Thyroid gland (tissue), 4 donors: ENCODE measurements at regions not wholly inside any gene's neighbourhood (a gene's known extent, or its start where the extent isn't known, plus 50 kb on each side); places are given as distances from the start of the nearest gene placed in this dataset.

Experiments used
- DNase-seq, 2 donors: peaks; one replicate each; pipeline ENCODE4 v3.0.0-alpha.2; 2019
- H3K27ac ChIP-seq, 3 donors: fragments of 200-600 bp; sonication (generic); 1 replicate in 2 of 3; 2 replicates in 1 of 3; pipeline ENCODE4 v1.5.1; 2016 to 2019; ENCODE audit warnings: mild to moderate bottlenecking in 1 of 3, moderate library complexity in 1 of 3
- H3K27me3 ChIP-seq: fragments of 200-600 bp; sonication (generic); one replicate; pipeline ENCODE4 v1.5.1; 2019
- H3K36me3 ChIP-seq, 2 donors: fragments of 200-600 bp; sonication (generic); one replicate each; pipeline ENCODE4 v1.5.1; 2016 to 2019
- H3K4me1 ChIP-seq, 2 donors: fragments of 200-600 bp; sonication (generic); one replicate each; pipeline ENCODE4 v1.5.1; 2017 to 2019
- H3K4me3 ChIP-seq, 3 donors: fragments of 200-600 bp; sonication (generic); replicated peaks in 1 of 3; 1 replicate in 2 of 3; 2 replicates in 1 of 3; pipeline ENCODE4 v1.5.1; 2016; ENCODE audit warnings: mild to moderate bottlenecking in 1 of 3
- H3K9me3 ChIP-seq: fragments of 200-600 bp; sonication (generic); one replicate; pipeline ENCODE4 v1.5.1; 2017
- CTCF ChIP-seq, 6 experiments: fragments of 200-600 bp in 3 of 6; fragments of 450-650 bp in 3 of 6; sonication (generic) in 3 of 6; IDR thresholded peaks; one replicate each; pipeline ENCODE4 v1.5.1; 2016 to 2019; ENCODE audit warnings: antibody characterized with exemption in 6 of 6, mild to moderate bottlenecking in 2 of 6, inconsistent platforms in 1 of 6, moderate library complexity in 1 of 6
- POLR2A ChIP-seq, 2 donors: fragments of 450-650 bp; IDR thresholded peaks; one replicate each; pipeline ENCODE4 v1.6.1; 2017; ENCODE audit warnings: antibody characterized with exemption in 2 of 2, mild to moderate bottlenecking in 2 of 2, moderate library complexity in 1 of 2
- WGBS, 2 donors: methylation state at CpG; one replicate each; pipeline ENCODE4 v1.1.5; 2017; 5-methylcytosine and 5-hydroxymethylcytosine counted together
- intact Hi-C: fragments of 100-400 bp; cut with DNase I; formaldehyde crosslinking; loops from one replicate; pipeline ENCODE4 v1.15.1; 2023

GRCh38 chr3:193997228-193998122 is 138.5 kb upstream of the HES1 start:
- TF ChIP-seq POLR2A (IDR thresholded peaks at IDR 0.05) (peak in 1 of 2 donors; percentile 43), CTCF (IDR thresholded peaks at IDR 0.05) (no peak)
- Histone ChIP-seq H3K4me1 (peaks cover 21 to 24% of the 10 kb centered on the region in 2 donors), H3K9me3 (no peaks in the 10 kb centered on the region), H3K27me3 (no peaks in the 10 kb centered on the region), H3K27ac (peak overlapping the region; percentile 57 to 80 (median 61)), H3K36me3 (no peaks in the 10 kb centered on the region), H3K4me3 (no peak overlapping the region)
- WGBS, 2 donors, result 35 to 45% methylated on average over 12 of the region's 12 CpGs
- intact Hi-C loops, result loop anchor here (10.0 kb wide), 1 partner anchor 213 kb away; no protein-coding TSS in a partner anchor
- peak; percentile 84 to 87 for DNase-seq

DNA sequence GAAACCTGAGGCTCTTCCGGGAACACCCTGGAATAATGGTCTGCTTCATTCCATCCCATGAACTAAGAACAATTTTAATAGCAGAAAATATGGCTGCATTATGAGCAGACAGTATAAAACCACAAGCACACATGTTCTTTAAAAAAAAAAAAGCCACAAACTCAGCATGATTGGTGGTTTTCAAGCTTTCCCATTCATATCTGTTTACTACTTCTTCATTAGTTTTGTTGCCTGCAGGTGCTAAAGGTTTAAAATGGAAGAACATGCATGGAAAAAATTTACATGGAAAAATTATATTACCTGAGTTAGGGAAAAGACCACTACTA is 137.9 kb upstream of the HES1 start:
- 30 to 38% methylated on average over 1 of the region's 1 CpG for WGBS, 2 donors
- H3K4me3 ChIP-seq, result no peak overlapping the region
- H3K4me1 ChIP-seq, result peaks cover 25 to 31% of the 10 kb centered on the region in 2 donors
- TF ChIP-seq POLR2A (IDR thresholded peaks at IDR 0.05), result no peak
- TF ChIP-seq CTCF (IDR thresholded peaks at IDR 0.05), result peak in 1 of 6 experiments; percentile 3
- H3K27me3 ChIP-seq, result no peaks in the 10 kb centered on the region
- intact Hi-C loops, result loop anchor here (10.0 kb wide), 1 partner anchor 213 kb away; no protein-coding TSS in a partner anchor
- H3K27ac ChIP-seq, result peak overlapping the region; percentile 41 to 80 (median 61)
- H3K36me3 ChIP-seq, result no peaks in the 10 kb centered on the region
- DNase-seq, result no peak
- H3K9me3 ChIP-seq, result no peaks in the 10 kb centered on the region

DNA sequence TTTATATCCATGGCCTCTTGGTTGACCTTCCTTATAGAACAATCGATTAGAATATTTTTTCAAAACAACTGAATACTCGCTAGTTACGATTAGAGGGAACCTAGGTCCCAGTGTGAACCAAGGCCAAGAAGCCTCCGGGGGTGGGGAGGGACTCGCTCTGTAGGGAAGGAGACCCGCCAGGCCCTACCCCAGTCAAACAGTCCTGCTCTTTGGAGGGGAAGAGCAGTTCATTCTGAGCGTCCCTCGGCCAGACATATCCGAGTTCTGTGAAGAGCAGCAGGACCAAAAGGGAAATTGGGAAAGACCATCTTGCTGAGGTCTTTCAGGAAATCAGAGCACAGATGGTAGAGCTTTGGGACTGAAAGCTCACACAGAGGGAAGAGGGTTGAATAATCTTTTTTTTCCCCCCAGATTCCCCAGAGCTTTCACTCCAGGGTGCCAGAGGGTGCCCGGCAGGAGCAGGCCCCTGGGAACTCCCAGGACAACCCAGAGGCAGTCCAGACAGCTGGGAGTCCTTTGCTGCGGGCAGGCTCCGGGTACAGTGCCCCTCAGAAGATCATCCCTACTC is 137.2 kb upstream of the HES1 start:
- Histone ChIP-seq H3K9me3 (no peaks in the 10 kb centered on the region), H3K27me3 (no peaks in the 10 kb centered on the region), H3K36me3 (no peaks in the 10 kb centered on the region), H3K4me1 (peaks cover 30 to 37% of the 10 kb centered on the region in 2 donors), H3K4me3 (no peak overlapping the region), H3K27ac (peak overlapping the region in 1 of 3 donors; percentile 41)
- WGBS, 2 donors, result 96% methylated on average over 12 of the region's 12 CpGs
- TF ChIP-seq POLR2A (IDR thresholded peaks at IDR 0.05) (no peak), CTCF (IDR thresholded peaks at IDR 0.05) (no peak)
- intact Hi-C loops, result loop anchor here (10.0 kb wide), 1 partner anchor 214 kb away; no protein-coding TSS in a partner anchor
- no peak for DNase-seq

- TF ChIP-seq CTCF (IDR thresholded peaks at IDR 0.05), result no peak
- TF ChIP-seq POLR2A (IDR thresholded peaks at IDR 0.05), result no peak
- H3K4me1 ChIP-seq, result peaks cover 34 to 51% of the 10 kb centered on the region in 2 donors
- H3K9me3 ChIP-seq, result no peaks in the 10 kb centered on the region
- DNase-seq, result no peak
- no peaks in the 10 kb centered on the region for H3K36me3 ChIP-seq
- no peak overlapping the region for H3K4me3 ChIP-seq
- no peak overlapping the region for H3K27ac ChIP-seq
- H3K27me3 ChIP-seq, result no peaks in the 10 kb centered on the region
- 92 to 96% methylated on average over 4 of the region's 4 CpGs for WGBS, 2 donors
- intact Hi-C loops, result no loop called here
These were observed 135.8 kb upstream of the HES1 start for GRCh38 chr3:194000100-194000499.

GRCh38 chr3:194000712-194001111 is 135.2 kb upstream of the HES1 start:
- TF ChIP-seq POLR2A (IDR thresholded peaks at IDR 0.05), result no peak
- no peak for TF ChIP-seq CTCF (IDR thresholded peaks at IDR 0.05)
- WGBS, 2 donors, result 84 to 85% methylated on average over 4 of the region's 4 CpGs
- Histone ChIP-seq H3K27ac (no peak overlapping the region), H3K4me1 (peaks cover 34 to 56% of the 10 kb centered on the region in 2 donors), H3K36me3 (no peaks in the 10 kb centered on the region), H3K27me3 (no peaks in the 10 kb centered on the region), H3K4me3 (no peak overlapping the region), H3K9me3 (no peaks in the 10 kb centered on the region)
- intact Hi-C loops, result no loop called here
- no peak for DNase-seq
